ENCODE measurements at regions not wholly inside any gene's neighbourhood (a gene's known extent, or its start where the extent isn't known, plus 50 kb on each side); places are given as distances from the start of the nearest gene placed in this dataset.

DNA sequence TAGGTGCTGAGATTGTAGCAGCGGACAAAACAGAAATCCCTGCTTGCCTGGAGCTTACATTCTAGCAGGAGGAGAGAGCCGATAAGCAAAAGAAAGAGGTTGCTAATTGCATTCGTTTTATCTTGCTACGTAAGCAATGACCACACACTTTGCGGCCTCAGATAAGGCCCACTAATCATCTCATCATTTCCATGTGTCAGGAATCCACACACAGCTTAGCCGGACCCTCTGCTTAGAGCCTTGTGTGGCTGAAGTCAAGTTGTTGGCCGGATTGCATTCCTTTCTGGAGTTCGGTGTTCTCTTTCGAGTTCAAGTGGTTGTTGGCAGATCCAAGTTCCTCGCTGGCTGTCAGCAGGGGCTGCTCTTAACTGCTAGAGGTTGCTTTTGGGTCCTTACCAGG is 101.6 kb downstream of the CHST1 start:
- Histone ChIP-seq H3K4me3 (no peak overlapping the region), H3K36me3 (no peaks in the 10 kb centered on the region), H3K27ac (no peak overlapping the region), H3K27me3 (peaks cover 0 to 34% (median 0%) of the 10 kb centered on the region in 7 donors), H3K9me3 (no peaks in the 10 kb centered on the region), H3K4me1 (peaks cover 0 to 20% (median 13%) of the 10 kb centered on the region in 9 donors)
- TF ChIP-seq, protein P1, sequence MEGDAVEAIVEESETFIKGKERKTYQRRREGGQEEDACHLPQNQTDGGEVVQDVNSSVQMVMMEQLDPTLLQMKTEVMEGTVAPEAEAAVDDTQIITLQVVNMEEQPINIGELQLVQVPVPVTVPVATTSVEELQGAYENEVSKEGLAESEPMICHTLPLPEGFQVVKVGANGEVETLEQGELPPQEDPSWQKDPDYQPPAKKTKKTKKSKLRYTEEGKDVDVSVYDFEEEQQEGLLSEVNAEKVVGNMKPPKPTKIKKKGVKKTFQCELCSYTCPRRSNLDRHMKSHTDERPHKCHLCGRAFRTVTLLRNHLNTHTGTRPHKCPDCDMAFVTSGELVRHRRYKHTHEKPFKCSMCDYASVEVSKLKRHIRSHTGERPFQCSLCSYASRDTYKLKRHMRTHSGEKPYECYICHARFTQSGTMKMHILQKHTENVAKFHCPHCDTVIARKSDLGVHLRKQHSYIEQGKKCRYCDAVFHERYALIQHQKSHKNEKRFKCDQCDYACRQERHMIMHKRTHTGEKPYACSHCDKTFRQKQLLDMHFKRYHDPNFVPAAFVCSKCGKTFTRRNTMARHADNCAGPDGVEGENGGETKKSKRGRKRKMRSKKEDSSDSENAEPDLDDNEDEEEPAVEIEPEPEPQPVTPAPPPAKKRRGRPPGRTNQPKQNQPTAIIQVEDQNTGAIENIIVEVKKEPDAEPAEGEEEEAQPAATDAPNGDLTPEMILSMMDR (IDR thresholded peaks at IDR 0.05), result no peak
- 37 to 42% methylated on average over 10 of the region's 10 CpGs for WGBS, 2 donors
- intact Hi-C loops (cut with DNase I), result loop anchor here in 1 of 10 donors (10.0 kb wide), 1 partner anchor 211 kb away; no protein-coding TSS in a partner anchor
- ATAC-seq (peak in 1 of 8 donors; percentile 46), DNase-seq (no peak)

DNA sequence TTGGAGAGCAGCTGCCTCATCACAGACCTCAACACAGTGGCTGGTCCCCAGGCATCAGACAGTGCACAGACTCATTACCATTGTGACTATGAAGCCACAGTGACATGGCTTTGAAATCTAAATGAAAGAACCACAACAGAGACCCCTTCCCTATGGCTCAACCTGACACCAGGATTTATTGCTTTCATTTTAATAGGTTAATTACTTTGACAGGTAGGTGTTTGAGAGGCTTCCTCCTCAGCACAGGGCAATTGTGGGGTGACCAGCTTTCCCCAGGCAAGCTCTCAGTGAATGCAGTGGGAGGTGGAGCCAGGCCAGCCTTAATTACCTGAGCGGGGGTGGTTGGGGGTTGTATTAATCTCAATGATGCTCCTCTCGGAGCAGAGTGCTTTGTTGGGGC is 102.3 kb downstream of the CHST1 start:
- Histone ChIP-seq H3K27me3 (peaks cover 0 to 34% (median 0%) of the 10 kb centered on the region in 7 donors), H3K27ac (no peak overlapping the region), H3K9me3 (peaks cover 0 to 1% (median 0%) of the 10 kb centered on the region in 11 donors), H3K36me3 (no peaks in the 10 kb centered on the region), H3K4me3 (no peak overlapping the region), H3K4me1 (peaks cover 0 to 20% (median 13%) of the 10 kb centered on the region in 9 donors)
- no peak for ATAC-seq
- TF ChIP-seq, protein P1 (IDR thresholded peaks at IDR 0.05), result no peak
- 82 to 86% methylated on average over 2 of the region's 2 CpGs for WGBS, 2 donors
- intact Hi-C loops (cut with DNase I), result loop anchor here in 1 of 10 donors (10.0 kb wide), 1 partner anchor 212 kb away; no protein-coding TSS in a partner anchor
- DNase-seq, result no peak

DNA sequence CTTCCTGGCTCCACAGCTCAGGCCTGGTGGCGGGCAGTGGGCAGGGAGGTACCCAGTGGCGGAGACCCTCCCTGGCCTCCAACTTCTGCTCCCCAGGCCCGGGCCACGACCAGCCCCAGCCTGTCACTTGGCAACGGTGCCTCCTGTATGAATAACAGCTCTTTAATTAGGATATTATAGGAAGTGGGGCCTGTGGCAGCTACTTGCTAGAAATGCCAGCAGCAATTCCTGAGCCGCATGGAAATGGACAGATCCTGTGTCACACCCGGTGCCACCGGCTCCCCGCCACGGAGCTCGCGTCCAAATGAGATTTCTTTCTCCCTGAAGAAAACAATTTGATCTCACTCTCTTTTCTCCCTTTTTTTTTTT is 104.5 kb downstream of the CHST1 start:
- ATAC-seq, result peak in 2 of 8 donors; percentile 13 to 25
- H3K27ac ChIP-seq, result no peak overlapping the region
- intact Hi-C loops (cut with DNase I), result loop anchor here in 1 of 10 donors (10.0 kb wide), 1 partner anchor 214 kb away; no protein-coding TSS in a partner anchor
- peaks cover 0 to 20% (median 13%) of the 10 kb centered on the region in 9 donors for H3K4me1 ChIP-seq
- no peak overlapping the region for H3K4me3 ChIP-seq
- WGBS, 2 donors, result 45 to 56% methylated on average over 12 of the region's 12 CpGs
- no peaks in the 10 kb centered on the region for H3K36me3 ChIP-seq
- TF ChIP-seq, protein P1 (IDR thresholded peaks at IDR 0.05), result no peak
- peaks cover 0 to 11% (median 0%) of the 10 kb centered on the region in 11 donors for H3K9me3 ChIP-seq
- H3K27me3 ChIP-seq, result peaks cover 0 to 34% (median 0%) of the 10 kb centered on the region in 7 donors
- DNase-seq, result no peak

DNA sequence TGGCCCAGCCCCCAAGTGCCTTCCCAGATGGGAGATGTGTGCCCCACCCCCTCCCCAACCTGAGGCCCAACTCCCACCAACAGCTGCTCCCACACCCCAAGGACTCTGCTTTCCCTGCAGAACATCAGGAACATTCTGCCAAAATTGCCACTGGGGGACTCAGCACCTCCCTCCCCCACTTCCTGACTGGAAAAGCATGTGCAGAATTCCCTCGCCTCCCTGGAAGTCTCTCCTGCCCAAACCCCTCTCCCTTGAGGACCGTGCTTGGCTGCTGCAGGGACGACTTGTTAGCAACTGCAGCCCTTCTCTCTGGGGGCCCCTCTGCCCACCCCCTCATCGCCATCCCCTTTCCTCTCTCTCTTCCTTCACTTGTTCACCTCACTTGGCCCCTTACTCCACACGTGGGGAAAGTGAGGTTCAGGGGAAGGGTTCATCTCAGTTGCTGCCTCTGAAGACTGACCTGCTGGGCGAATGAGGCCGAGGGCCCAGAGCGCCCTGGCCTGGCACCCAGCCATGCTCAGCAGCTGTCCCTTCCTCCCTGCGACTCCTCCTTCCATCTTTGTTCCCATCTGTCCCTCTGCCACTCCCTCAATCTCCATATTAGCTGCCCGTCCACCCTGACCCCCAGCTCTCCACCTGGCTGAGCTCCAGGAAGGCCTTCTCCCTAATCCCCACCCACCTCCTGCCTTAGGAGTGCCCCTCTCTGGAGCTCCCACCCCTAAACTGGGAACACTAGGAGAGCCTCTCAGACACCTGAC is 105.1 kb downstream of the CHST1 start:
- intact Hi-C loops (cut with DNase I), result loop anchor here in 1 of 10 donors (10.0 kb wide), 1 partner anchor 214 kb away; no protein-coding TSS in a partner anchor
- whole genome bisulfite sequencing, 2 donors, result 30 to 34% methylated on average over 10 of the region's 10 CpGs
- Histone ChIP-seq H3K36me3 (no peaks in the 10 kb centered on the region), H3K4me3 (no peak overlapping the region), H3K27ac (no peak overlapping the region), H3K4me1 (peaks cover 0 to 20% (median 13%) of the 10 kb centered on the region in 9 donors), H3K27me3 (peaks cover 0 to 29% (median 0%) of the 10 kb centered on the region in 7 donors), H3K9me3 (peaks cover 0 to 11% (median 0%) of the 10 kb centered on the region in 11 donors)
- TF ChIP-seq, protein P1 (IDR thresholded peaks at IDR 0.05), result no peak
- peak; percentile 37 to 42 for DNase-seq
- ATAC-seq, result peak; percentile 4 to 88 (median 40)
